ENCODE measurements at regions not wholly inside any gene's neighbourhood (a gene's known extent, or its start where the extent isn't known, plus 50 kb on each side); places are given as distances from the start of the nearest gene placed in this dataset.

DNA sequence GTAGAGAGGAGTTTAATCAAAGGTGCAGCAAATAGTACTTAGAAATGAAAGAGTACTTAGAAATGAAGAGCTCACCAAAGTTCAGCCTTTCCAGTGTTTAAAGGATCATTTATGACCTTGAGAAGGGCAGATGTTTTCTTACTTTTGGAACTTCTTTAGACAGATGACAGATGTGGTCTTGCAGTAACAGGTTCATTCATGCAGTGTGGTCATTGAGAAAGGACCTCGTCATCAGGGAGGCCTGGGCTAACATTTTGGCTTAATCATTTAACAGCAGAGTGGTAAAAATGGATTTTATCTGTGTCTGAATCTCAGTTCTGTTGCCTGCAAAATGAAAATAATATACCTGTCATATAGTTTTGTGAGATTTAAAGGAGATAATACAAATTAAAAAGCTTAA is 75.1 kb upstream of the NT5C1B start:
- 0 out of 2 replicates have a peak, but pooled peaks cover 4% of the 10 kb centered on the region for H3K9me2 ChIP-seq (replicated peaks; ENCODE audit: low read depth, low read length)
- no peaks in the 10 kb centered on the region for H4K20me1 ChIP-seq (ENCODE audit: insufficient read depth, low read length, poor library complexity, severe bottlenecking)
- no peak overlapping the region for H2AFZ ChIP-seq (ENCODE audit: low read length)
- H3K4me3 ChIP-seq (ENCODE audit: low read length, poor library complexity, severe bottlenecking), result no peak overlapping the region
- no peaks in the 10 kb centered on the region for H3K36me3 ChIP-seq (ENCODE audit: insufficient read depth, low read length)
- no peaks in the 10 kb centered on the region for H3K9me3 ChIP-seq (ENCODE audit: insufficient read depth, low read depth, low read length)
- H3K27me3 ChIP-seq (ENCODE audit: insufficient read depth, low read length, poor library complexity, severe bottlenecking), result no peaks in the 10 kb centered on the region
- H3F3A ChIP-seq (ENCODE audit: low read depth), result no peaks in the 10 kb centered on the region
- H3K4me1 ChIP-seq (ENCODE audit: insufficient read depth, low read length, poor library complexity, severe bottlenecking), result no peaks in the 10 kb centered on the region
- H3K4me2 ChIP-seq (ENCODE audit: low read depth, low read length, poor library complexity, severe bottlenecking), result no peak overlapping the region
- TF ChIP-seq CTCF (conservative IDR thresholded peaks at IDR 0.05; ENCODE audit: low read length) (no peak), EZH2phosphoT487 (IDR thresholded peaks at IDR 0.05; ENCODE audit: borderline replicate concordance) (no peak)
- H3K9ac ChIP-seq (ENCODE audit: low read depth, low read length, poor library complexity, severe bottlenecking), result no peak overlapping the region
- H3K79me2 ChIP-seq (ENCODE audit: insufficient read depth, low read length), result no peaks in the 10 kb centered on the region

DNA sequence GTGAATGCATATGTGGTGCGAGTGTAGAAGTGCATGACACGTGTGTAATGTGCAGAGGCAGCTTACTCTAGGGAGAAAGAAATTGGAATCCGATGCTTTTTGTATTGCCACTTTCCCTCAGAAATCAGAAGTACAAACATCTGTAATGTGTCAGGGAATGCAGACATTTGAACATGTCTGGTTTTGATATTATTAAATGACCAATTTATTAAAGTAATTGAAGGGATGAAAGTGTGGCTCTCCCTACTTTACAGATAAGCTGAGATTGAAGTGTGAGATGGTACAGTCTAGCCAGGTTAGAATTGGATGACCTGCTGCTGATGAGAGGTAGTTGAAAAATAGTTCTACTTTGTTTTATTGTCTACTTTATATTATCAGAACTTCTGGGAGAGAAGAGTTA is 74.5 kb upstream of the NT5C1B start:
- Histone ChIP-seq H2AFZ (ENCODE audit: low read length) (no peak overlapping the region), H4K20me1 (ENCODE audit: insufficient read depth, low read length, poor library complexity, severe bottlenecking) (no peaks in the 10 kb centered on the region), H3F3A (ENCODE audit: low read depth) (no peaks in the 10 kb centered on the region), H3K9me2 (replicated peaks; ENCODE audit: low read depth, low read length) (no peaks in the 10 kb centered on the region), H3K79me2 (ENCODE audit: insufficient read depth, low read length) (no peaks in the 10 kb centered on the region), H3K36me3 (ENCODE audit: insufficient read depth, low read length) (no peaks in the 10 kb centered on the region), H3K4me3 (ENCODE audit: low read length, poor library complexity, severe bottlenecking) (no peak overlapping the region), H3K9ac (ENCODE audit: low read depth, low read length, poor library complexity, severe bottlenecking) (no peak overlapping the region), H3K4me1 (ENCODE audit: insufficient read depth, low read length, poor library complexity, severe bottlenecking) (no peaks in the 10 kb centered on the region), H3K27me3 (ENCODE audit: insufficient read depth, low read length, poor library complexity, severe bottlenecking) (no peaks in the 10 kb centered on the region), H3K4me2 (ENCODE audit: low read depth, low read length, poor library complexity, severe bottlenecking) (no peak overlapping the region), H3K9me3 (ENCODE audit: insufficient read depth, low read depth, low read length) (no peaks in the 10 kb centered on the region)
- TF ChIP-seq EZH2phosphoT487 (IDR thresholded peaks at IDR 0.05; ENCODE audit: borderline replicate concordance), result no peak
- TF ChIP-seq CTCF (conservative IDR thresholded peaks at IDR 0.05; ENCODE audit: low read length), result no peak

- Histone ChIP-seq H3K4me3 (ENCODE audit: low read length, poor library complexity, severe bottlenecking) (no peak overlapping the region), H3K4me1 (ENCODE audit: insufficient read depth, low read length, poor library complexity, severe bottlenecking) (no peaks in the 10 kb centered on the region), H3K27me3 (ENCODE audit: insufficient read depth, low read length, poor library complexity, severe bottlenecking) (no peaks in the 10 kb centered on the region), H3K36me3 (ENCODE audit: insufficient read depth, low read length) (no peaks in the 10 kb centered on the region), H3F3A (ENCODE audit: low read depth) (no peaks in the 10 kb centered on the region), H4K20me1 (ENCODE audit: insufficient read depth, low read length, poor library complexity, severe bottlenecking) (no peaks in the 10 kb centered on the region), H2AFZ (ENCODE audit: low read length) (no peak overlapping the region), H3K9ac (ENCODE audit: low read depth, low read length, poor library complexity, severe bottlenecking) (no peak overlapping the region), H3K9me2 (replicated peaks; ENCODE audit: low read depth, low read length) (no peaks in the 10 kb centered on the region), H3K9me3 (ENCODE audit: insufficient read depth, low read depth, low read length) (no peaks in the 10 kb centered on the region), H3K79me2 (ENCODE audit: insufficient read depth, low read length) (no peaks in the 10 kb centered on the region), H3K4me2 (ENCODE audit: low read depth, low read length, poor library complexity, severe bottlenecking) (no peak overlapping the region)
- TF ChIP-seq CTCF (conservative IDR thresholded peaks at IDR 0.05; ENCODE audit: low read length) (no peak), EZH2phosphoT487 (IDR thresholded peaks at IDR 0.05; ENCODE audit: borderline replicate concordance) (no peak)
Measured at GRCh38 chr2:18662689-18663088, 73.3 kb upstream of the NT5C1B start.

Data from Loucy (cell line).